H9 (cell line): ENCODE measurements at regions not wholly inside any gene's neighbourhood (a gene's known extent, or its start where the extent isn't known, plus 50 kb on each side); places are given as distances from the start of the nearest gene placed in this dataset.

Source experiments
- DNase-seq: peaks from one replicate; pipeline ENCODE4 v3.0.0-alpha.2; 2017
- H2AFZ ChIP-seq: one replicate; pipeline ENCODE4 v1.6.1; 2013; ENCODE audit warnings: mild to moderate bottlenecking, low read length, control low read depth, moderate library complexity
- H2AK5ac ChIP-seq: 2 replicates; pipeline ENCODE4 v1.6.1; 2013; ENCODE audit warnings: low read length, control low read depth, mixed read lengths; ENCODE audit not compliant: insufficient read length
- H2BK120ac ChIP-seq: one replicate; pipeline ENCODE4 v1.6.1; 2013; ENCODE audit warnings: low read depth, mild to moderate bottlenecking, low read length, control low read depth, inconsistent platforms; ENCODE audit not compliant: poor library complexity, severe bottlenecking
- H2BK12ac ChIP-seq: 2 replicates; pipeline ENCODE4 v1.6.1; 2013; ENCODE audit warnings: low read length, control low read depth, mixed read lengths, low read depth; ENCODE audit not compliant: insufficient read length
- H2BK15ac ChIP-seq: 2 replicates; pipeline ENCODE4 v1.6.1; 2013; ENCODE audit warnings: low read depth, low read length, control low read depth
- H2BK20ac ChIP-seq: one replicate; pipeline ENCODE4 v1.6.1; 2013; ENCODE audit warnings: low read depth, mild to moderate bottlenecking, low read length, control low read depth, inconsistent platforms; ENCODE audit not compliant: poor library complexity, severe bottlenecking
- H2BK5ac ChIP-seq: 2 replicates; pipeline ENCODE4 v1.6.1; 2013; ENCODE audit warnings: low read length, control low read depth, mixed read lengths; ENCODE audit not compliant: insufficient read length
- H3K14ac ChIP-seq: 2 replicates; pipeline ENCODE4 v1.6.1; 2013; ENCODE audit warnings: low read length, control low read depth; ENCODE audit not compliant: insufficient read depth
- H3K18ac ChIP-seq: 2 replicates; pipeline ENCODE4 v1.6.1; 2013; ENCODE audit warnings: low read depth, mild to moderate bottlenecking, mixed read lengths, low read length, control low read depth; ENCODE audit not compliant: insufficient read length
- H3K23ac ChIP-seq: 2 replicates; pipeline ENCODE4 v1.6.1; 2013; ENCODE audit warnings: low read length, control low read depth, mixed read lengths, low read depth; ENCODE audit not compliant: insufficient read length
- H3K23me2 ChIP-seq: 2 replicates; pipeline ENCODE4 v1.6.1; 2013; ENCODE audit warnings: low read depth, mild to moderate bottlenecking, mixed read lengths, low read length, control low read depth; ENCODE audit not compliant: insufficient read length, poor library complexity, severe bottlenecking
- H3K27ac ChIP-seq: 2 replicates; pipeline ENCODE4 v1.5.1; 2013; ENCODE audit warnings: low read length, control low read depth, mixed read lengths, low read depth; ENCODE audit not compliant: insufficient read length
- H3K27me3 ChIP-seq: 2 replicates; pipeline ENCODE4 v1.6.1; 2013; ENCODE audit warnings: low read length, control low read depth, inconsistent platforms; ENCODE audit not compliant: insufficient read depth
- H3K4ac ChIP-seq: 2 replicates; pipeline ENCODE4 v1.6.1; 2013; ENCODE audit warnings: low read depth, mild to moderate bottlenecking, control low read depth, inconsistent platforms, low read length, moderate library complexity
- H3K4me1 ChIP-seq: 2 replicates; pipeline ENCODE4 v1.6.1; 2013; ENCODE audit warnings: low read length, control low read depth, inconsistent platforms; ENCODE audit not compliant: insufficient read depth
- H3K4me2 ChIP-seq: 2 replicates; pipeline ENCODE4 v1.6.1; 2013; ENCODE audit warnings: low read length, control low read depth, mixed read lengths; ENCODE audit not compliant: insufficient read length, insufficient read depth
- H3K56ac ChIP-seq: 2 replicates; pipeline ENCODE4 v1.6.1; 2013; ENCODE audit warnings: low read depth, mild to moderate bottlenecking, mixed read lengths, low read length, control low read depth; ENCODE audit not compliant: insufficient read length
- H3K79me1 ChIP-seq: 2 replicates; pipeline ENCODE4 v1.6.1; 2013; ENCODE audit warnings: low read depth, mild to moderate bottlenecking, moderate library complexity, low read length, control low read depth, inconsistent platforms; ENCODE audit not compliant: insufficient read depth, poor library complexity, severe bottlenecking
- H3K79me2 ChIP-seq: 2 replicates; pipeline ENCODE4 v1.6.1; 2013; ENCODE audit warnings: low read length, control low read depth, inconsistent platforms; ENCODE audit not compliant: insufficient read depth
- H3K9ac ChIP-seq: 2 replicates; pipeline ENCODE4 v1.6.1; 2013; ENCODE audit warnings: low read length, control low read depth, mixed read lengths; ENCODE audit not compliant: insufficient read length; ENCODE audit errors: extremely low read depth
- H3K9me3 ChIP-seq: one replicate; pipeline ENCODE4 v1.6.1; 2013; ENCODE audit warnings: low read depth, low read length, inconsistent platforms; ENCODE audit not compliant: control insufficient read depth
- H3T11ph ChIP-seq: one replicate; pipeline ENCODE4 v1.6.1; 2013; ENCODE audit warnings: mild to moderate bottlenecking, low read length, control low read depth, inconsistent platforms
- H4K20me1 ChIP-seq: one replicate; pipeline ENCODE4 v1.6.1; 2013; ENCODE audit not compliant: control insufficient read depth, insufficient read length, insufficient read depth
- H4K5ac ChIP-seq: 2 replicates; pipeline ENCODE4 v1.6.1; 2013; ENCODE audit warnings: low read depth, mild to moderate bottlenecking, mixed read lengths, low read length, control low read depth; ENCODE audit not compliant: insufficient read length
- H4K8ac ChIP-seq: replicated peaks from 2 replicates; pipeline ENCODE4 v1.6.1; 2013; ENCODE audit warnings: low read length, control low read depth, mixed read lengths, low read depth; ENCODE audit not compliant: insufficient read length
- H4K91ac ChIP-seq: 2 replicates; pipeline ENCODE4 v1.6.1; 2013; ENCODE audit warnings: low read depth, mild to moderate bottlenecking, moderate library complexity, mixed read lengths, low read length, control low read depth; ENCODE audit not compliant: insufficient read length
- H3K27ac Mint-ChIP-seq, 3 experiments: 2 replicates in 2 of 3; 3 replicates in 1 of 3; pipeline ENCODE4 v1.8.0; 2020 to 2021; ENCODE audit warnings: mixed read lengths in 3 of 3, mild to moderate bottlenecking in 1 of 3, moderate library complexity in 1 of 3
- H3K27me3 Mint-ChIP-seq: 2 replicates; pipeline ENCODE4 v1.8.0; 2021; ENCODE audit warnings: low read depth, mild to moderate bottlenecking, moderate library complexity, mixed read lengths
- H3K36me3 Mint-ChIP-seq, 3 experiments: 2 replicates in 2 of 3; 3 replicates in 1 of 3; pipeline ENCODE4 v1.8.0; 2020 to 2021; ENCODE audit warnings: low read depth in 3 of 3, mixed read lengths in 3 of 3; ENCODE audit not compliant: insufficient read depth in 1 of 3
- H3K4me1 Mint-ChIP-seq, 2 experiments: 2 replicates each; pipeline ENCODE4 v1.8.0; 2020; ENCODE audit warnings: mixed read lengths in 2 of 2
- H3K4me3 Mint-ChIP-seq, 2 experiments: 2 replicates in 1 of 2; 3 replicates in 1 of 2; pipeline ENCODE4 v1.8.0; 2020 to 2021; ENCODE audit warnings: mild to moderate bottlenecking in 2 of 2, mixed read lengths in 2 of 2, moderate library complexity in 1 of 2
- H3K9me3 Mint-ChIP-seq, 2 experiments: 2 replicates in 1 of 2; 3 replicates in 1 of 2; pipeline ENCODE4 v1.8.0; 2020; ENCODE audit warnings: mild to moderate bottlenecking in 2 of 2, mixed read lengths in 2 of 2, moderate library complexity in 1 of 2
- CTCF ChIP-seq: fragments of 200-600 bp; sonication (generic); conservative IDR thresholded peaks from 3 replicates; pipeline ENCODE4 v1.8.0; 2021; ENCODE audit warnings: antibody characterized with exemption, mild to moderate bottlenecking
- whole genome bisulfite sequencing: extraction: QIAGEN DNeasy Blood & Tissue Kit; methylation state at CpG from one replicate; pipeline ENCODE4 v1.1.7; 2013; ENCODE audit warnings: missing lambda C conversion rate, low lambda C conversion rate, mixed read lengths; ENCODE audit not compliant: insufficient read length; ENCODE audit errors: extremely low coverage; 5-methylcytosine and 5-hydroxymethylcytosine counted together

DNA sequence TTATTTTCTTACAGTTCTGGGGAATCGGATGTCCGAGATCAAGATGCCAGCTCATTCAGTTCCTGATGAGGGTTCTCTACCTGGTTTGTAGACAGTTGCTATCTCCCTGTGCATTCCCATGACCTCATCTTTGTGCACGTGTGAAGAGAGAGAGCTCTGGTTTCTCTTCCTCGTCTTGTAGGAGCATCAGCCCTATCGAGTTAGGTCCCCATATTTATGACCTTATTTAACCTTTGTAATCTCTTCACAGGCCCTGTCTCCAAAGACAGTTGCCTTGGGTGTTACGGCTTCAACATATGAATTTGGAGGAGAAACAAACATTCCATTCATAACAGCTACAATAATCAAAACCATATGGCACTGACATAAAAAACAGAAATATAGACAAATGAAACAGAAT is 455.3 kb downstream of the HACE1 start:
- Histone ChIP-seq H2BK20ac (no peak overlapping the region), H2BK120ac (no peak overlapping the region), H3K27ac (no peak overlapping the region), H2BK5ac (no peak overlapping the region), H3K79me2 (no peaks in the 10 kb centered on the region), H2AFZ (no peak overlapping the region), H3K23ac (no peak overlapping the region), H4K8ac (no peak overlapping the region), H4K5ac (no peak overlapping the region), H3K4ac (no peak overlapping the region), H2BK12ac (no peak overlapping the region), H3K4me2 (no peak overlapping the region), H3K9me3 (no peaks in the 10 kb centered on the region), H3K23me2 (no peaks in the 10 kb centered on the region), H3K56ac (no peak overlapping the region), H4K91ac (no peak overlapping the region), H3K4me1 (no peaks in the 10 kb centered on the region), H3K9ac (no peak overlapping the region), H3K18ac (no peak overlapping the region), H4K20me1 (no peaks in the 10 kb centered on the region), H3K79me1 (no peaks in the 10 kb centered on the region), H3K14ac (no peak overlapping the region), H2AK5ac (no peak overlapping the region), H2BK15ac (no peak overlapping the region), H3T11ph (no peak overlapping the region), H3K27me3 (no peaks in the 10 kb centered on the region)
- no CpG with 5 or more reads among the region's 6 CpGs for WGBS
- no peak for DNase-seq
- H3K4me1 Mint-ChIP-seq, result peaks cover 13 to 19% of the 10 kb centered on the region in 2 experiments
- no peak overlapping the region for H3K4me3 Mint-ChIP-seq
- no peaks in the 10 kb centered on the region for H3K36me3 Mint-ChIP-seq
- H3K9me3 Mint-ChIP-seq, result no peaks in the 10 kb centered on the region
- no peaks in the 10 kb centered on the region for H3K27me3 Mint-ChIP-seq
- no peak for TF ChIP-seq CTCF
- no peak overlapping the region for H3K27ac Mint-ChIP-seq
